ENCODE measurements at regions not wholly inside any gene's neighbourhood (a gene's known extent, or its start where the extent isn't known, plus 50 kb on each side); places are given as distances from the start of the nearest gene placed in this dataset.

DNA sequence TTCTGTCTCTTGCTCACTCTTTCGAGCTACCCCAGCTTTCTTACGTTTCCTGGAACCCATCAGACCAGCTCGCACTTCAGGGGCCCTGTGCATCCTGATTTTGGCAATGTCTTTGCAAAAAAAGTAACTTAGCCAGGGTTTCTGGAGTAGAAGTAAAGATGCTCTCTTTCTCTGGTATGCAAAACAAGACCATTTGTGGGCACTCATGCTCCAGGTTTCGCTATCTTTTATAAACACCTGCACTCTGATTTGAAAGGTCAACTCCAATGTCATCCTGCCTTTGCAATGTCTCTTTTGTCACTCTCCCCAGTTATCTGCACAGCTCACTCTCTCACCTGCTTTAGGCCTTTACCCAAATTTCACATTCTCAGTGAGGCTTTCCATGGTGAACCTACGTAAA, 869.1 kb downstream of the QKI start:
- no peak for TF ChIP-seq CTCF (conservative IDR thresholded peaks at IDR 0.05; ENCODE audit: low read length)
- TF ChIP-seq EZH2phosphoT487 (IDR thresholded peaks at IDR 0.05; ENCODE audit: borderline replicate concordance) = no peak

GRCh38 chr6:164276211-164276610, 861.7 kb downstream of the QKI start:
- Histone ChIP-seq H3K4me3 (ENCODE audit: low read length, poor library complexity, severe bottlenecking) (no peak overlapping the region), H3F3A (ENCODE audit: low read depth) (no peaks in the 10 kb centered on the region), H3K79me2 (ENCODE audit: insufficient read depth, low read length) (no peaks in the 10 kb centered on the region), H4K20me1 (ENCODE audit: insufficient read depth, low read length, poor library complexity, severe bottlenecking) (no peaks in the 10 kb centered on the region), H2AFZ (ENCODE audit: low read length) (no peak overlapping the region), H3K36me3 (ENCODE audit: insufficient read depth, low read length) (no peaks in the 10 kb centered on the region), H3K4me1 (ENCODE audit: insufficient read depth, low read length, poor library complexity, severe bottlenecking) (no peaks in the 10 kb centered on the region), H3K27me3 (ENCODE audit: insufficient read depth, low read length, poor library complexity, severe bottlenecking) (no peaks in the 10 kb centered on the region), H3K9me3 (ENCODE audit: insufficient read depth, low read depth, low read length) (peaks cover 6% of the 10 kb centered on the region; the same call in 1 of the 2 replicates), H3K9ac (ENCODE audit: low read depth, low read length, poor library complexity, severe bottlenecking) (no peak overlapping the region), H3K9me2 (replicated peaks; ENCODE audit: low read depth, low read length) (no peaks in the 10 kb centered on the region), H3K4me2 (ENCODE audit: low read depth, low read length, poor library complexity, severe bottlenecking) (no peak overlapping the region)
- TF ChIP-seq CTCF (conservative IDR thresholded peaks at IDR 0.05; ENCODE audit: low read length) = no peak
- no peak for TF ChIP-seq EZH2phosphoT487 (IDR thresholded peaks at IDR 0.05; ENCODE audit: borderline replicate concordance)

More for the DNA sequence above, 869.1 kb downstream of the QKI start:
- no peak overlapping the region for H3K9ac ChIP-seq (ENCODE audit: low read depth, low read length, poor library complexity, severe bottlenecking)
- no peak overlapping the region for H3K4me2 ChIP-seq (ENCODE audit: low read depth, low read length, poor library complexity, severe bottlenecking)
- no peaks in the 10 kb centered on the region for H4K20me1 ChIP-seq (ENCODE audit: insufficient read depth, low read length, poor library complexity, severe bottlenecking)
- no peak overlapping the region for H3K4me3 ChIP-seq (ENCODE audit: low read length, poor library complexity, severe bottlenecking)
- no peaks in the 10 kb centered on the region for H3K36me3 ChIP-seq (ENCODE audit: insufficient read depth, low read length)
- no peaks in the 10 kb centered on the region for H3K9me2 ChIP-seq (replicated peaks; ENCODE audit: low read depth, low read length)
- H3K4me1 ChIP-seq (ENCODE audit: insufficient read depth, low read length, poor library complexity, severe bottlenecking) = no peaks in the 10 kb centered on the region
- no peaks in the 10 kb centered on the region for H3K27me3 ChIP-seq (ENCODE audit: insufficient read depth, low read length, poor library complexity, severe bottlenecking)
- no peaks in the 10 kb centered on the region for H3F3A ChIP-seq (ENCODE audit: low read depth)
- H3K79me2 ChIP-seq (ENCODE audit: insufficient read depth, low read length) = no peaks in the 10 kb centered on the region
- peaks cover 10% of the 10 kb centered on the region; the same call in 1 of the 2 replicates for H3K9me3 ChIP-seq (ENCODE audit: insufficient read depth, low read depth, low read length)
- H2AFZ ChIP-seq (ENCODE audit: low read length) = no peak overlapping the region

DNA sequence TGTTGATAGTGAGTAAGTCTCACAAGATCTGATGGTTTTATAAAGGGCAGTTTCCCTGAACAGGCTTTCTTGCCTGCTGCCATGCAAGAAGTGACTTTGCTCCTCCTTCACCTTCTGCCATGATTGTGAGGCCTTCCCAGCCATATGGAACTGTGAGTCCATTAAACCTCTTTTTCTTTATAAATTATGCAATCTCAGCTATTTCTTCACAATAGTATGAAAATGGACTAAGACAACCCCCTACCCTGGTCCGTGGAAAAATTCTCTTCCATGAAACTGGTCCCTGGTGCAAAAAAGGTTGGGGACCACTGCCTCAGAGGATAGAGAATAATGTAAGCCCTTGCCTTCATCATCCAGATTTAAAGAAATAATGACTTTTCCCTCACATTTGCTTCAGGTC, 861.3 kb downstream of the QKI start:
- no peak for TF ChIP-seq EZH2phosphoT487 (IDR thresholded peaks at IDR 0.05; ENCODE audit: borderline replicate concordance)
- TF ChIP-seq CTCF (conservative IDR thresholded peaks at IDR 0.05; ENCODE audit: low read length) = no peak
- no peaks in the 10 kb centered on the region for H3K79me2 ChIP-seq (ENCODE audit: insufficient read depth, low read length)
- peaks cover 6% of the 10 kb centered on the region; the same call in 1 of the 2 replicates for H3K9me3 ChIP-seq (ENCODE audit: insufficient read depth, low read depth, low read length)
- no peak overlapping the region for H3K9ac ChIP-seq (ENCODE audit: low read depth, low read length, poor library complexity, severe bottlenecking)
- H3K4me1 ChIP-seq (ENCODE audit: insufficient read depth, low read length, poor library complexity, severe bottlenecking) = no peaks in the 10 kb centered on the region
- H3K4me3 ChIP-seq (ENCODE audit: low read length, poor library complexity, severe bottlenecking) = no peak overlapping the region
- no peaks in the 10 kb centered on the region for H3K27me3 ChIP-seq (ENCODE audit: insufficient read depth, low read length, poor library complexity, severe bottlenecking)
- no peak overlapping the region for H3K4me2 ChIP-seq (ENCODE audit: low read depth, low read length, poor library complexity, severe bottlenecking)
- no peaks in the 10 kb centered on the region for H3F3A ChIP-seq (ENCODE audit: low read depth)
- H3K36me3 ChIP-seq (ENCODE audit: insufficient read depth, low read length) = no peaks in the 10 kb centered on the region
- H2AFZ ChIP-seq (ENCODE audit: low read length) = no peak overlapping the region
- no peaks in the 10 kb centered on the region for H3K9me2 ChIP-seq (replicated peaks; ENCODE audit: low read depth, low read length)
- no peaks in the 10 kb centered on the region for H4K20me1 ChIP-seq (ENCODE audit: insufficient read depth, low read length, poor library complexity, severe bottlenecking)
